NCI-H1105 (cell line): ENCODE measurements at regions not wholly inside any gene's neighbourhood (a gene's known extent, or its start where the extent isn't known, plus 50 kb on each side); places are given as distances from the start of the nearest gene placed in this dataset.

Experiments
- DNase-seq: peaks from one replicate; lab custom pipeline; 2025; lab: John Stamatoyannopoulos, UW

DNA sequence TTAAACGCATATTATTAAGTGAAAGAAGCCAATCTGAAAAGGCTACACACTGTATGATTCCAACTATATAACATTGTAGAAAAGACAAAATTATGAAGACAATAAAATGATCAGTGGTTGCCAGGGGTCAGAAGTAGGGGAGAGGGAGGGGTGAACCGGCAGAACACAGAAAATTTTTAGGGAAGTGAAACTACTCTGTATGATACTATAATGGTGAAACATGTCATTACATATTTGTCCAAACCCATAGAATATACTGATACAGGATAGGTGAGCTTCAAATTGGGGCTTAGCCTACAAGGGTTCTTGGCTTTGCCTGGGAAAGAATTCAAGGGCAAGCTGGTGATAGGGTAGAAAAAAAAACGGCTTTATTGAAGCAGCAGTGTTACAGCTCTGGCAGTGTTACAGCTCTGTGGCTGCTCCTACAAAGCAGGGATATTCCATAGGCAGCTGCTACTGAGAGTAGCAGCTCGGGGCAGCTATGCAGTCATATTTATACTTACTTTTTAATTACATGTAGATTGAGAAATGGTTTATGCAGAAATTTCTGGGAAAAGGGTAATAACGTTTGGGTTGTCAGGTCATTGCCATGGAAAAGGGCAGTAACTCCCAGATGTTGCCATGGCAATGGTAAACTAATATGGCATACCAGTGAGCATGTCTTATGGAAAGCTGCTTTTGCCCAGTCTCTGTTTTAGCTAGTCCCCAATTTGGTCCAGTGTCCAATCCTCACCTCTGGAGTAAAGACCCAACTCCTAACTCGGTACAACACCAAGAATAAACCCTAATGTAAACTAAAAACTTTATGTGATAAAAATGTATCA, 125.1 kb upstream of the SLC25A36 start:
- DNase-seq = no peak

DNA sequence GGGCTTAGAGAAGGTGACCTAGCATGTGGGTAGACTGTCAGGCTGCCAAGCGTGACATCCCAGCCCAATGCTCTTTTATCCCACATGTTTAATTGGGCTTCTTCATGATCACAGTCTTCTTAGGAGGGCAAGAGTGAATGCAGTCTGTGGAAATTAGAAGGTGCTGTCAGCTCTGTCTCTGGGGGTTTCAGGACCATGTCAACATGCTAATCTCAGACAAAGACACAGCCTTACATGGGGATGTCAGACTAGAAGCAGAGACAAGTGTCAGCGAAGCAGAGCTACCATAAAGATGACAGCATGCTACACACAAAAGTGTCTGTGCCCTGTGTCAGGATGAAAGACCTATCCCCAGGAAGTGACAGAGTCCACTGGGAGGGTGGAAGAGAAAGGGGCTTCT, 120.1 kb upstream of the SLC25A36 start:
- no peak for DNase-seq

DNA sequence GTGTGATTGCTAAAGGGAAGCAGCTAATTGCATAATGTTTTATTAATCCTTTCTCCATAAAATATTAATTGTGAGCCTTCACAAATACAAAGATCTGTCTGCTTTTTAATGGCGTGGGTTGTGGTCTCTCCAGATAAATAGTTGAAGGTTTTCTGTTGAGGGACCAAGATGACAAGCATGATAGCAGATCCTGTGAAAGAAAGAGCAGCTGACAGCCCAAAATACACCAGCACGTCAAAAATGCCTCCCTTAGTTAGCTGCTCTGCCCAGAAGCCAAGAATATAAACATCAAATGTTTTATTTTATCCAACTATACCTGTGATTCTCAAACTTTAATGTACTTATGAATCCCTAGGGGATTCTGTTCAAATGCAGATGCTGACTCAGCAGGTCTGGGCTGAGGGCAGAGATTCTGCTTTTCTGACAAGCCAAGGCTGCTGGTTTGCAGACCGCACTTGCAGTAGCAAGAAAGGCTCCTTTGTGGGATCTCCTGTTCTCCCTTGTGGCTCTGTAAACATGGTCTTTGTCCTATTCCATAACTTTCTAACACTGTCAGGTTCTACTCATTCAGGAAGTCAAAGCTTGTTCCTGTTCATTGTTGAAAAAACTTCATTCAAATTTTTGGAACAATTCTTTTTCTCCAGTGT, 119.1 kb upstream of the SLC25A36 start:
- no peak for DNase-seq

DNA sequence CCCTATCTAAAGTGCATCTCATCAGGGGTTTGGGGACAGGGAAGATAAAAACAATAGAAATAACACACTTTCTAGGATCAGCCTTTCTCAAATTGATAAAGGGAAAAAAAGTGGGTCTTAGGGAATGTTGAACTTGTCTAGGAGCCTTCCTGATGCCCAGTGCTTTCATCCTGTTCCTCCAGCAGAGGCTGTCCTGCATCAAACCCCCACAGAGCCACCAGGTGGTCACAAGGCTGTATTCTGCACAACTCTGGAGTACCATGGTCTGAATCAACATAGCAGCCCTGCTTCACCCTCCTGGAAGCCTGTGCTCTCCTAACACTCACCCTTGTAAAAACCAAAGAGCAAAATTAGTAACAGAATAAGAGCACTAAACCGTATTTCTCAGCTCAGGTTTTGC, 118.5 kb upstream of the SLC25A36 start:
- DNase-seq = no peak

DNA sequence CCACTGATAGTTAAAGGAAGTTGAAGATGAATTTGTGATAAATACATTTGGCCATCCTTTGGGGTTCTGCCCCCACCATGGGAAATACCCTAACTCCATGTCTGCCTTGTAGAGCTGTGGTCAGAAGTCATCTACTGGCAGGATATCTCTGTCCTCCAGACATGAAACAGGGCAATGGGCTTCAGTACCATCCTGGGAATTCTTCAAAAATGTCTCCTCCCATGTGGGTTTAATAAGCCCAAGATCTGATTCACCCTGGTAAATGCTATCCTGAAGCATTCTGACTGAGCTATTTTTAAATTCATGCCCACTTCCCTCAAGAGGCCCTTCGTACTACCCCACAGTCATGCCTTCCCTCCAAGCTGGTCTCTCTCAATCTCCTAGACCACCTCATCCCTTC, 113.7 kb upstream of the SLC25A36 start:
- DNase-seq = no peak

DNA sequence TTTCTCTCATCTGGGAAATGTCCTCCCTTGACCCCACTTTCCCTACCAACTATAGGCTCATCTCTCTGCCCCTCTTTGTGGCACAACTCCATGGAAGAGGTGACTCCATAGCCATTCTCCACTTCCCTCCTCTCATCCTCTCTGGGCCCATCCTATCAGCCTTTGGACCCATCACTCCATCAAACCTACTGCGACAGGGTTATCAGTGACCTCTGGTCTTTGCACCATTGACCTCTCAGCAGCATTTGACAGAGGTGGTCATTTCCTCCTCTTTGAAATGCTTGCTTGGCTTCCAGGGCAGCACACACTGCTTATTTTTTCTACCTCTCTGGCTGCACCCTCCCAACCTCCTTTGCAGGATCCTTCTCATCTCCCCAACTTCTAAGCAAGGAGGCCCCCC, 113.1 kb upstream of the SLC25A36 start:
- DNase-seq = no peak

DNA sequence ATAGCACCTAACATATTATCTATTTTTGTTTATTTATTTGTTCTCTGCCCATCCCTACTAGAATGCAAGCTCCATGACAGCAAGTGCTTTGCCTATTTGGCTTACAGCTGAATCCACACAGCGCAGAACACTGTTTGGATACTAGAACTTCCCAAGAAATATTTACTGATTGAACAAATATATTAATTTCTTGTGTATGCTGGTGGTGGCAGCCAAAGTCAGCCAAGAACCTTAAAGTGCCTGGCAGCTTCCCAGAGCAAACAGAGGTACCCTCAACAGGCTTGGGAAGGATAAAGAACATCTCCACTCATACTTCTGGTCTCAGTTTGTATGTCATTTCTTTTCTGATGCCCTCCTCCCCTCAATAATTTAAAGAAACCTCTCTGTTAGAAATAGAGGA, 111.8 kb upstream of the SLC25A36 start:
- DNase-seq = no peak

DNA sequence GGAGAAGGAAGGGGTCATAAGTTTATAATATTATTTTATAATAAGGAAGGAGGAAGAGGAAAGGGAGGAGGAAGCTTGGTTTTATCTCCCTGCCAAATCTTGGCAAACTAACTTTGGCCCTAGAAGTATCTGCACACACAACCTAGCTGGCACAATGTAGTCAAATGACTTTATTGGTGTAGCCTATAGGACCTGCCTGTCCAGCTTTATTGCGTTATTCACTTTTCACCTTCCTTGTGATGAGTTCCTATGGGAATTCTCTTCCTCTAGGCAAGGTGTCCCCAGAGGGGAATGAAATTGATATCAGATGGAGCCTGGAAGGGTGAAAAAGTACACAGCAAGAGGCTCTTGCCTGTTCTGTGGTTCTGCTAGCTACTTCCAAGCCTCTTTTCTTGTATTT, 111.2 kb upstream of the SLC25A36 start:
- no peak for DNase-seq

DNA sequence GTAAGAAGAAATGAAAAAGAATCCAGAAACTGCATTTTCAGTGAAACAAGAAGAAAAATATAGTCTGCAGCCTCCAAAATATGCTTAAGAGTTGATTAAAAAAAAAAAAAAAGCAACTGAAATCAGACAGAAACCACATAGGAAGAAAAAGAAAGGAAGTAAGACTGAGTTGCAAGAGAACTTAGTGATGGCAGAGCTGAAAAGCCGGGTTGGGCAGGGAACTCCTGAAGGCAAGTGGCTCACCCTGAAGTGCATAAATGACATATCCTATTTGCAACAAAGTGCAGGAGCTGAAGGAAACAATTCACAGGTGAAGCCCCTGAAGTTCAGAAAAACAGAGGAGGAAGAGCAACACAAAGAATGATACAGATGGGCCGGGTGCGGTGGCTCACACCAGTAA, 108.8 kb upstream of the SLC25A36 start:
- DNase-seq = no peak

DNA sequence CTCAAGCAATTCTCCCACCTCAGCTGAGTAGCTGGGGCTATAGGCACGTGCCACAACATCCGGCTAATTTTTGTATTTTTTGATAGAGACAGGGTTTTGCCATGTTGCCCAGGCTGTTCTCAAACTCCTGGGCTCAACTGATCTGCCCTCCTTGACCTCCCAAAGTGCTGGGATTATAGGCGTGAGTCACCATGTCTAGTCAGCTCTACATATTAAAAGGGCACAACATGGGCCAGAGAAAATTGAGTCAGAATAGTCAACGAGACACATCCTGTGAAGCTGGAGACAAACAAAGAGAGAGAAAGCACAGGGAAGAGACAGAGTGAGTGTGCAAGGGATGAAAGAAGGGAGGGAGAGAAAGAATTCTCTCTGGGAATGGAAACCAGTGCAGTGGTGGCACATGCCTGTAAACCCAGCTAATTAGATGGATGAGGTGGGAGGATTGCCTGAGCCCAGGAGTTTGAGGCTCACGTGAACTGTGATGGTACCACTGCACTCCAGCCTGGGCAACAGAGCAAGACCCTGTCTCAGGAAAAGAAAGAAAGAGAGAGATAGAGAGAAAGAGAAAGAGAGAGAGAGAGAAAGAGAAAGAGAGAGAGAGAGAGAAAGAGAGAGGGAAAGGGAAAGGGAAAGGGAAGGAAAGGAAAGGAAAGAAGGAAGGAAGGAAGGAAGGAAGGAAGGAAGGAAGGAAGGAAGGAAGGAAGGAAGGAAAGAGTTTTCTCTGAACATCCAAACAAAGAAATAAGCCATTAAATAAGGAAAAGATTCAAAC, 107.2 kb upstream of the SLC25A36 start:
- no peak for DNase-seq

DNA sequence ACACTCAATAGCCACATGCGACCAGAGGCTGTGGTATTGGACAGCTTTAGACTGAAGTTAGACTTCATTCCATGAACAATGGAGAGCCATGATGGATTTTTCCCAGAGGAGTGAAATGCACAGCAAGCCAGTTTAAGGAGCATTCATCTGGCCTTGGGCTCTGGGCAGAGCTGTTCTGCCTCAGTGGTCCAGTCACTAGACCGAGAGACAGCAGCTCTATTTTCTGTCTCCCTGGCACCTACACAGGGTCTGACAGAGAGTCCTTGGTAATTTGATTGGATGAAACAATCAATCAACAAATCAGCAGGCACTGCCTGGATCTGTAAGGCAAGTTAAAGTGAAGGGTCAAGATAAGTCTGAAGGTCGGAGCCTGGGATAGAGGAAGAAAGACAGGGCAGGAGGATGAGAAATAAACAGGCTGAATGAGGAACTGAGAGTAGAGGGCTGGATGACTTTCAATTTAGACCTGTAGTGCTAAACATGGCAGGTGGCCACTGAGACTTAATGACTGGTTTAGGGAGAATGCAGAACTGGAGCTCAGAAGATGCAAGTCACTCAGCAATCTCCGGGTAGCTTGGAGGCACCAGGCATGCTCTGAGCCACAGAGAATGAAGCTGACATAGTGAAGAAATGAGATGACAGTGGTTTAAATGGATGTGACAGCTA, 98.5 kb upstream of the SLC25A36 start:
- no peak for DNase-seq

DNA sequence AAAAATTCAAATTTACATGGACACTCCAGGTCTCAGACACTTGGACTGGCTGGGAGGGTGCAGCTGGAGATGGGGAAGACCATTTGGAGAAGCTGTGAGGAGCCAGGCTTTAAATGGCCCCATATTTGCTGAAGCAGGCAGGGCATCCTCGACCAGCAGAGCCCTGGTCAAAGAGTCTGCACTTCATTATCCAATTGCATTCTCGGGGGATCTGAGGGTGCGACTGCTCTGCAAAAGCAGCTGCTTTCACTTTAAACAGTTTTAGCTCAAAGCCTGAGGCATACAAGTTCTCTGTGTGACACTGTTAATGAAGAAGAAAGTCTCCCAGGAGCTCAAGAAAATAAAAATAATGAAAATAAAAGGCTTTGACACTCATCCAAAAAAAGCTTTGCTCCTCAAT, 98.0 kb upstream of the SLC25A36 start:
- no peak for DNase-seq

DNA sequence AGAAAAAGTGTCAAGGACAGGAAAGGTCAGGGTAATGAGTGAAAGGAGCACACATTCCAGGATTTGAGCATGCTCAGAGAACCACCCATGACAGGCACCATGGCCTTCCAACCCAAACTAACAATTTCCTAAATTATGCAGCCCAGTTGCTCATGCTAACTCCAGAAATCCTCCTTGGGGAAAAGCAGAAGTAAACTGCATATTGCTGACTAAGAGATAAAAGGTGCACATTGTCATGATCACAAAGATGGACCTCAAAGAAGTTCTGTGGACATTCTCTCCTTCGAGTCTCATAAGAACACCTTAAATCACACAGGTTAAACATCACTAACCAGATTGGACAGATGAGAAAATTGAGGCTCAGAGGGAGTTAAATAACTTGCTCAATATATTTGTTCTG, 97.6 kb upstream of the SLC25A36 start:
- DNase-seq = no peak

DNA sequence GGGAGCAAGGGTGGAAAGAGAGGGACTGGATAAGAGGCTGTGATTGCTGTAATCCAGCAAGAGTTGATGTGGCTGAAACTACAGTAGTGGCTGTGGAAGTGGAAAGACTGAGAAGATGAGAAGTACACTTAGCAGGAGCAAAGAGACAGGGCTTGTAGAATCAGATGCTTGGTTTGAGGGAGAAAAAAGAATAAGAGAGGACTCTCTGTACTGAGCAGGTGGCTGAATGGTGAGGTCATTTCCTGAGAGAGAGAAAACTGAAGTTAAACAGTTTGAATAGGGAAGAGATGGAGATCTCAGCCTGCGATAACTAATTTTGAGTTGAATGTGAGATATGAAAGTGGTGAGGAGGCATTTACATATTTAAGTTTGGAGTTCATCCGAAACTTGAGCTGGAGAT, 95.8 kb upstream of the SLC25A36 start:
- DNase-seq = no peak

DNA sequence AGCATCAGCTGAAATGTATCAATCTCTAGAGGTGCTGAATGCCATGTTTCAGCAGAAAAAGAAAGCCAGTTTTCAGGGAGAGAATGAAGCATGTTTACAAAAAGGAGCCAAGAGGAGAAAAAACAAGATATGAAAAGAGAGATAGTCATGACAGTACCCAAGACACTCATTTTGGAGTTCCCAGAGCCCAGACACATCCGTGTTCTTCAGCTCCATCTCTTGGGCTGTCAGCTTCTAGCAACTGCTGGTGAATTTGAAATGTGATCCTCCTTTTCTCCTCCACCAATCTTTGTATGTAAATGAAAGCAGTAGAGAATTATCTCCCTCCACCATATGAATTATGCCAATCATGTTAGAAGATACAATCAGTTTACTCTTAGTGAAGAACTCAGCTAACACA, 93.0 kb upstream of the SLC25A36 start:
- no peak for DNase-seq

DNA sequence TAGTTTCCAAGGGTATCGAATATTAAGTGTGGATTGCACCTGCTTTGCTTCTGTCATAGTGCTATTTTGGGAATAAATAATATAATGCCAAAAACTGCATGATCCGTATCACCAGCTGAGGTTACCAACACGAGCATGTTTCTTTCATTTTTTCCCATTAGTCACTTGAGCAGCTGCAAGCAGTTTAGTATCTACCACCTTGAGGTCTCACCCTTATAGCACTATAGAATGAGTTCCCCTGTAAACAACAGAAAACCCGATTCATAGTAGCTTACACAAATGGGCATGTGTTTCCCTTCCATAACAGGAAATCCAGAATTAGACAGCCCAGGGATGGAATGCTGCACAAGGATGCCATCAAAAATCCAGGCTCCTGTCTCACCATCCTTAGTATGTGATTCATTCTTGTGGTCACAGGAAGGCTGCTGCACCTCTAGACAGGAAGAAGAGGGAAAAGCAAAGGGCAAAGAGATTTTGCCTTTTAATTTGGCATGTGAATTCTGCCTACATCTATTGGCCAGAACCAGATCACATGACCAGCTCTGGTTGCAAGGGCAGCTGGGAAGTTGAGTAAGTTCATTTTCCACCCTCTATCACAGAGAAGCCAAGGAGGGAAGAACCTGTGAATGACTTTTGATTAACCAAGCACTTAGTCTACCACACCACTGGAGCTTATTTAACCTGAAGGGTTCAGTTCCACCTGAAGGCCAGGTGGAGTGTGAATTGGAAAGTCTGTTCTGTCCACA, 91.3 kb upstream of the SLC25A36 start:
- DNase-seq = no peak

DNA sequence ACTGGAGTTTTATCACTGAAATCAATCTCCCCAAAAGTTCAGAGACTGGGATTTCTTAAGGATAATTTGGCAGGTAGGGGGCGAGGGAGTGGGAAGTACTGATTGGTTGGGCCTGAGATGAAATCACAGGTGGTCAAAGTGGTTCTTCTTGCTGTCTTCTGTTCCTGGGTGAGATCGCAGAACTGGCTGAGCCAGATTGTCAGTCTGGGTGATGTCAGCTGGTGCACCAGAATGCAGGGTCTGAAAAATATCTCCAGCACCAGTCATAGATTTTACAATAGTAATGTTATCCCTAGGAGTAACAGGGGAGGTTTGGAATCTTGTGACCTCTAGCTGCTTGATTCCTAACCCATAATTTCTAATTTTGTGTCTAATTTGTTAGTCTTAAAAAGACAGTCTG, 86.7 kb upstream of the SLC25A36 start:
- DNase-seq = no peak

DNA sequence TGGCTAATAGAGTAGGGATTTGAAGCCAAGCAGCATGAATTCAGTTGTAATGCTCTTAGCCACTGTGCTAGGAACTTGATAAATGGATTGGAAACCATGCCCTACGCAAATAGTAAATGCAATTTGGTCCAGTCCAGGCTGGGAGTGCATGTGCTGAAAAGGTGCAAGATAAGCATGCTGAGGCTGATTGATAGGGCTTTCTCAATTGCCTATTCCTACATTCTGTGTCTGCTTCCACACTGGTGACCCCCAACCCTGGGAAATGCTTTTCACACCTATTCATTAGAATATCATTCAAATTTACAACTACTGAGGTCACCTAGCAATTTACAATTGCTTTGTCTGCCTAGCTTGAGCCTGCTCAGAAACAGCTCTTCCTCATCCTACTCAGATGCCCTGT, 84.7 kb upstream of the SLC25A36 start:
- DNase-seq = no peak

DNA sequence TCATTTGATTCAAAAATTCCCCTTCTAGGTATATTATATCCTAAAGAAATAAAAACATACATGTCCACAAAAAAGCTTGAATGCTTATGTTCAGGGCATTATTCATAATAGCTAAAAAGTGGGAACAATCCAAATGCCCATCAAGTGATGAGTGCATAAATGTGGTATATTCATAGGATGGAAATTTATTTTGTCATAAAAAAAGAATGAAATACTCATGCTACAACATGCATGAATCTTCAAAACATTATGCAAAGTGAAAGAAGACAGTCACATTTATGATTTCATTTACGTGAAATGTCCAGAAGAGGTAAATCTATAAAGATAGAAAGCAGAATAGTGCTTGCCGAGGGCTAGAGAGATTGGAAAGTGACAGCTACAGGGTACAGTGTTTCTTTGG, 83.6 kb upstream of the SLC25A36 start:
- DNase-seq = no peak

DNA sequence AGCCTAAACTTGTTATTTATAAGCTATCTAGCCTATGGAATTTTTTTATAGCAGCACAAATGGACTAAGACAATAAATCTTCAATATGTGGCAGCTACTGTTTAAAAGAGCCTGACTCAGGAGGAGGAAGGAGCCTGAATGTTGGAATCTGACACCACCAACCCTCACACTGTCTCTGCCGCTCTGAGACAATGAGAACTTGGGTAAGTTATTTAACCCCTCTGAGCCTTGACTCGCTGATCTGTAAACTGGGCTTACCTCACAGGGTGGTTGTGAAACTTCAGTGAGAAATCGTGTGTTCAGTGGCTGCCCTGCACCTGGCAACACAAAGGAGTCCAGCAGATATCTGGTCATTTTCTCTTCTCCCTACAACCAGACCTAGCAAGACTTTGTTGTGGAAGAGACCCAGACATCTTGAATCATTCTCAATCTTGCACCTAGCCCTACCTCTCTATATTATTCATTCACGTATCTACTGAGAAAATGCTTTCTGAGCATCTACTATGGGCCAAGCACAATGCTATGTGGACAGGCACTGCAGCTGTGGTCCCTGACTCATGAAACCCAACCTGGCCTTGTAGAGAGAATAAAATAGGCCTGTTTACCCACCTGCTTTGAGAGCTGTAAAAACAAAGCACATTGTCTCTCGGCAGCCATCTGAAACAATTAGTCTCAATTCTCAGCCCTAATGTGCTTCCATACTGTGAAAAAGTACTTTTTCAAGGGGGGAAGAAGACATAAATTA, 81.9 kb upstream of the SLC25A36 start:
- DNase-seq = peak; percentile 55

DNA sequence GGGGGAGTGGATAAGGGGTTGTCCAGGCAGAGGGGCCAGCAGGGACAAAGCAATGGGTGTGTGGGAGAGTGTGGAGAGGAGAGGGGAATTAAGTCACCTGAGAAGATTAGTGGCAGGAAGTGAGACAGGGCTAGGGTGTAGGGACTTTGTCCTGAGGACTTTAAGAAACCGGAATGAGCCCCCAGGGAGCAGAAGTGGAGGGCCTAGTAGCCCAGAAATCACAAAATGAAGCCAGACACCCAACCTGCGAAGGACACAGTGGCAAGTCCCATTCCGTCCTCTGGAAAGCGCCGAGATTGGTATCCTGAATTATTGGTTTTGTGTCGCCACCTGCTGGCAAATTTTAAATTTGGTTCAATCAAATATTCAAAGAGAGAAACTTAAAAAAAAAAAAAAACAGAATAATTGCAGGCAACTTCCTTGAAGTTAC, 78.0 kb upstream of the SLC25A36 start:
- peak; percentile 68 for DNase-seq
